NB4 (cell line): ENCODE measurements at regions not wholly inside any gene's neighbourhood (a gene's known extent, or its start where the extent isn't known, plus 50 kb on each side); places are given as distances from the start of the nearest gene placed in this dataset.

Experiments
- CTCF ChIP-seq: IDR thresholded peaks from one replicate; pipeline ENCODE4 v1.5.1; 2012; ENCODE audit warnings: low read depth, low read length
- MAX ChIP-seq: IDR thresholded peaks from 2 replicates; pipeline ENCODE4 v1.6.1; 2011; ENCODE audit warnings: low read depth, low read length

- TF ChIP-seq CTCF (no peak), MAX (no peak)
These were observed 91.2 kb upstream of the SLC45A1 start for GRCh38 chr1:8226747-8227146.
